ENCODE measurements at regions not wholly inside any gene's neighbourhood (a gene's known extent, or its start where the extent isn't known, plus 50 kb on each side); places are given as distances from the start of the nearest gene placed in this dataset.
A peak's percentile ranks its signal among the peaks of the same experiment; 100 is the strongest.

- H2AFZ ChIP-seq (ENCODE audit: low read depth, low read length) = no peak overlapping the region
- Mint-ChIP-seq H3K9me3 (ENCODE audit: unreplicated experiment) (no peaks in the 10 kb centered on the region), H3K27ac (ENCODE audit: unreplicated experiment) (no peak overlapping the region), H3K27me3 (ENCODE audit: low read depth, unreplicated experiment) (peaks cover 2% of the 10 kb centered on the region), H3K4me3 (ENCODE audit: unreplicated experiment) (no peak overlapping the region), H3K36me3 (ENCODE audit: low read depth, unreplicated experiment) (no peaks in the 10 kb centered on the region), H3K4me1 (ENCODE audit: low read depth, unreplicated experiment) (no peaks in the 10 kb centered on the region)
- no peaks in the 10 kb centered on the region for H3K79me2 ChIP-seq (ENCODE audit: insufficient read depth, low read length)
- TF ChIP-seq CTCF (IDR thresholded peaks at IDR 0.05; ENCODE audit: insufficient read depth, low read depth, low read length) = no peak
- no peak for TF ChIP-seq EZH2 (IDR thresholded peaks at IDR 0.05; ENCODE audit: insufficient read depth, low read length)
- H3K4me3 ChIP-seq (ENCODE audit: insufficient read depth, low read depth, low read length) = no peak overlapping the region
- no peaks in the 10 kb centered on the region for H4K20me1 ChIP-seq (ENCODE audit: insufficient read depth, low read length)
- no peak overlapping the region for H3K9ac ChIP-seq (ENCODE audit: low read length)
- H3K27ac ChIP-seq (ENCODE audit: low read depth, low read length) = no peak overlapping the region
- DNase-seq (ENCODE audit: low read depth) = no peak
- no peak overlapping the region for H3K4me2 ChIP-seq (ENCODE audit: low read length)
- no peaks in the 10 kb centered on the region for H3K4me1 ChIP-seq (ENCODE audit: insufficient read depth, low read length)
- H3K9me3 ChIP-seq (ENCODE audit: insufficient read depth, low read depth, low read length) = no peaks in the 10 kb centered on the region
- FAIRE-seq = no peak
- no peaks in the 10 kb centered on the region for H3K27me3 ChIP-seq (ENCODE audit: insufficient read depth, low read length)
- H3K36me3 ChIP-seq (ENCODE audit: insufficient read depth, low read length) = no peaks in the 10 kb centered on the region
These were observed 221.2 kb downstream of the IGSF11 start for GRCh38 chr3:118813472-118813871.

- DNase-seq (ENCODE audit: low read depth) = peak; percentile 23
- Mint-ChIP-seq H3K4me3 (ENCODE audit: unreplicated experiment) (no peak overlapping the region), H3K27ac (ENCODE audit: unreplicated experiment) (peak overlapping the region; percentile 16), H3K4me1 (ENCODE audit: low read depth, unreplicated experiment) (peaks cover 2% of the 10 kb centered on the region), H3K9me3 (ENCODE audit: unreplicated experiment) (no peaks in the 10 kb centered on the region), H3K36me3 (ENCODE audit: low read depth, unreplicated experiment) (no peaks in the 10 kb centered on the region), H3K27me3 (ENCODE audit: low read depth, unreplicated experiment) (no peaks in the 10 kb centered on the region)
- no peak overlapping the region for H3K4me3 ChIP-seq (ENCODE audit: insufficient read depth, low read depth, low read length)
- H3K9ac ChIP-seq (ENCODE audit: low read length) = no peak overlapping the region
- peak; percentile 88 for TF ChIP-seq CTCF (IDR thresholded peaks at IDR 0.05; ENCODE audit: insufficient read depth, low read depth, low read length)
- TF ChIP-seq EZH2 (IDR thresholded peaks at IDR 0.05; ENCODE audit: insufficient read depth, low read length) = no peak
- no peaks in the 10 kb centered on the region for H3K36me3 ChIP-seq (ENCODE audit: insufficient read depth, low read length)
- FAIRE-seq = peak; percentile 82
- no peaks in the 10 kb centered on the region for H4K20me1 ChIP-seq (ENCODE audit: insufficient read depth, low read length)
- no peaks in the 10 kb centered on the region for H3K4me1 ChIP-seq (ENCODE audit: insufficient read depth, low read length)
- no peak overlapping the region for H3K4me2 ChIP-seq (ENCODE audit: low read length)
- H3K27me3 ChIP-seq (ENCODE audit: insufficient read depth, low read length) = no peaks in the 10 kb centered on the region
- no peak overlapping the region for H3K27ac ChIP-seq (ENCODE audit: low read depth, low read length)
- H3K9me3 ChIP-seq (ENCODE audit: insufficient read depth, low read depth, low read length) = no peaks in the 10 kb centered on the region
- no peaks in the 10 kb centered on the region for H3K79me2 ChIP-seq (ENCODE audit: insufficient read depth, low read length)
- H2AFZ ChIP-seq (ENCODE audit: low read depth, low read length) = no peak overlapping the region
These were observed 216.9 kb downstream of the IGSF11 start for GRCh38 chr3:118817748-118818165.

- H3K4me2 ChIP-seq (ENCODE audit: low read length) = no peak overlapping the region
- H3K36me3 ChIP-seq (ENCODE audit: insufficient read depth, low read length) = no peaks in the 10 kb centered on the region
- Mint-ChIP-seq H3K27ac (ENCODE audit: unreplicated experiment) (peak overlapping the region; percentile 16), H3K36me3 (ENCODE audit: low read depth, unreplicated experiment) (no peaks in the 10 kb centered on the region), H3K9me3 (ENCODE audit: unreplicated experiment) (no peaks in the 10 kb centered on the region), H3K4me3 (ENCODE audit: unreplicated experiment) (no peak overlapping the region), H3K27me3 (ENCODE audit: low read depth, unreplicated experiment) (no peaks in the 10 kb centered on the region), H3K4me1 (ENCODE audit: low read depth, unreplicated experiment) (peaks cover 2% of the 10 kb centered on the region)
- DNase-seq (ENCODE audit: low read depth) = peak; percentile 17
- no peak overlapping the region for H2AFZ ChIP-seq (ENCODE audit: low read depth, low read length)
- FAIRE-seq = no peak
- H3K9me3 ChIP-seq (ENCODE audit: insufficient read depth, low read depth, low read length) = no peaks in the 10 kb centered on the region
- H3K27ac ChIP-seq (ENCODE audit: low read depth, low read length) = no peak overlapping the region
- no peak overlapping the region for H3K9ac ChIP-seq (ENCODE audit: low read length)
- TF ChIP-seq EZH2 (IDR thresholded peaks at IDR 0.05; ENCODE audit: insufficient read depth, low read length) (no peak), CTCF (IDR thresholded peaks at IDR 0.05; ENCODE audit: insufficient read depth, low read depth, low read length) (no peak)
- no peaks in the 10 kb centered on the region for H3K4me1 ChIP-seq (ENCODE audit: insufficient read depth, low read length)
- H3K4me3 ChIP-seq (ENCODE audit: insufficient read depth, low read depth, low read length) = no peak overlapping the region
- H3K27me3 ChIP-seq (ENCODE audit: insufficient read depth, low read length) = no peaks in the 10 kb centered on the region
- H4K20me1 ChIP-seq (ENCODE audit: insufficient read depth, low read length) = no peaks in the 10 kb centered on the region
- H3K79me2 ChIP-seq (ENCODE audit: insufficient read depth, low read length) = no peaks in the 10 kb centered on the region
These were observed 216.3 kb downstream of the IGSF11 start for GRCh38 chr3:118818386-118818785.

Measured in astrocyte (in vitro differentiated cells and primary cell).